ENCODE measurements at regions not wholly inside any gene's neighbourhood (a gene's known extent, or its start where the extent isn't known, plus 50 kb on each side); places are given as distances from the start of the nearest gene placed in this dataset.

GRCh38 chr6:112743323-112743722 is 396.2 kb downstream of the RFPL4B start:
- no peaks in the 10 kb centered on the region for H3K4me1 ChIP-seq
- no peak overlapping the region for H3K27ac ChIP-seq
- DNase-seq = no peak
- no peak overlapping the region for H3K4me3 ChIP-seq
- H3K9me3 ChIP-seq = no peaks in the 10 kb centered on the region
- no peaks in the 10 kb centered on the region for H3K27me3 ChIP-seq
- TF ChIP-seq, protein P1, sequence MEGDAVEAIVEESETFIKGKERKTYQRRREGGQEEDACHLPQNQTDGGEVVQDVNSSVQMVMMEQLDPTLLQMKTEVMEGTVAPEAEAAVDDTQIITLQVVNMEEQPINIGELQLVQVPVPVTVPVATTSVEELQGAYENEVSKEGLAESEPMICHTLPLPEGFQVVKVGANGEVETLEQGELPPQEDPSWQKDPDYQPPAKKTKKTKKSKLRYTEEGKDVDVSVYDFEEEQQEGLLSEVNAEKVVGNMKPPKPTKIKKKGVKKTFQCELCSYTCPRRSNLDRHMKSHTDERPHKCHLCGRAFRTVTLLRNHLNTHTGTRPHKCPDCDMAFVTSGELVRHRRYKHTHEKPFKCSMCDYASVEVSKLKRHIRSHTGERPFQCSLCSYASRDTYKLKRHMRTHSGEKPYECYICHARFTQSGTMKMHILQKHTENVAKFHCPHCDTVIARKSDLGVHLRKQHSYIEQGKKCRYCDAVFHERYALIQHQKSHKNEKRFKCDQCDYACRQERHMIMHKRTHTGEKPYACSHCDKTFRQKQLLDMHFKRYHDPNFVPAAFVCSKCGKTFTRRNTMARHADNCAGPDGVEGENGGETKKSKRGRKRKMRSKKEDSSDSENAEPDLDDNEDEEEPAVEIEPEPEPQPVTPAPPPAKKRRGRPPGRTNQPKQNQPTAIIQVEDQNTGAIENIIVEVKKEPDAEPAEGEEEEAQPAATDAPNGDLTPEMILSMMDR (IDR thresholded peaks at IDR 0.05) = no peak
- H3K36me3 ChIP-seq = no peaks in the 10 kb centered on the region
- intact Hi-C loops (cut with DNase I; ENCODE audit: low total_unique reads) = no loop called here

DNA sequence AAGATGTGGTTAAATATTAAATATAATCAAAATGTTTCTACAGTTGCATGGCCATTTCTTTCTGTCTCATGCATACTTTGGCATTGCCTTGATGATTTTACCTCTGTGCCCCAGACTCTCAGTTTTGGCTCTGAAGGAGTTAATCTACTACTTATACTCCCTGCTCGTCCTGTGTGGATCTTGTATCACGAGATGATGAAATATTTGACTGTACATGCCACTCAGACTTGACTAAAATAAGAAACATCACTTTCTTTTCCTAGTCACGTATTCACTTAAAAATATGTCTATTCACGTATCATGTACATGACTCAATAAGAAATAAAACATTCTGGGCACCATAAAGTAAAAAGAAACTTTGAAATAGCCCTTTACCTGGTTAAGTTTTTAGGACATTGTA is 397.7 kb downstream of the RFPL4B start:
- Histone ChIP-seq H3K9me3 (no peaks in the 10 kb centered on the region), H3K36me3 (no peaks in the 10 kb centered on the region), H3K4me3 (no peak overlapping the region), H3K27me3 (no peaks in the 10 kb centered on the region), H3K4me1 (no peaks in the 10 kb centered on the region), H3K27ac (no peak overlapping the region)
- intact Hi-C loops (cut with DNase I; ENCODE audit: low total_unique reads) = no loop called here
- TF ChIP-seq, protein P1 (IDR thresholded peaks at IDR 0.05) = no peak
- DNase-seq = no peak

- no peaks in the 10 kb centered on the region for H3K4me1 ChIP-seq
- TF ChIP-seq, protein P1 (IDR thresholded peaks at IDR 0.05) = no peak
- no peaks in the 10 kb centered on the region for H3K36me3 ChIP-seq
- no peaks in the 10 kb centered on the region for H3K27me3 ChIP-seq
- H3K9me3 ChIP-seq = no peaks in the 10 kb centered on the region
- no peak overlapping the region for H3K27ac ChIP-seq
- intact Hi-C loops (cut with DNase I; ENCODE audit: low total_unique reads) = no loop called here
- H3K4me3 ChIP-seq = no peak overlapping the region
- DNase-seq = no peak
Measured at GRCh38 chr6:112745765-112746164, 398.6 kb downstream of the RFPL4B start.

DNA sequence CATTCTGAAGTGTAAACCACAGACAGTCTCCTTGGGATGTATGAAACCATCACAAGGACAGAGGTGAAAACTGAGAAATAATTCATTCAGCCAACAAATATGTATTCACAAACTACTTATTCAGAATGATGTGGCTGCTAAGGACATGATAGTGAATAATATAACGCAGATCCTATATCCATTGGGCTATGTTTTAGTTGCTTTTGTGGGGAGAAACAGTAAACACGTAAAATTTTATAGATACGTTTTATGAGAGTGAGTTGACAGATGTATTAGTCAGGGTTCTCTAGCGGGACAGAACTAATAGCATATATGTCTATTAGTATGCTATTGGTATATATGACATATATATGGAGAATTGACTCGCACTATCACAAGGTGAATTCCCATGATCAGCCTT is 402.5 kb downstream of the RFPL4B start:
- no peak for DNase-seq
- TF ChIP-seq, protein P1 (IDR thresholded peaks at IDR 0.05) = no peak
- H3K4me1 ChIP-seq = no peaks in the 10 kb centered on the region
- no peaks in the 10 kb centered on the region for H3K27me3 ChIP-seq
- intact Hi-C loops (cut with DNase I; ENCODE audit: low total_unique reads) = no loop called here
- no peak overlapping the region for H3K4me3 ChIP-seq
- H3K36me3 ChIP-seq = no peaks in the 10 kb centered on the region
- H3K9me3 ChIP-seq = no peaks in the 10 kb centered on the region
- no peak overlapping the region for H3K27ac ChIP-seq

- DNase-seq = no peak
- Histone ChIP-seq H3K9me3 (peaks cover 0 to 4% (median 0%) of the 10 kb centered on the region in 3 donors), H3K4me1 (no peaks in the 10 kb centered on the region), H3K27ac (no peak overlapping the region), H3K4me3 (no peak overlapping the region), H3K27me3 (no peaks in the 10 kb centered on the region), H3K36me3 (no peaks in the 10 kb centered on the region)
- intact Hi-C loops (cut with DNase I; ENCODE audit: low total_unique reads) = no loop called here
- TF ChIP-seq, protein P1 (IDR thresholded peaks at IDR 0.05) = no peak
Measured at GRCh38 chr6:112752305-112752704, 405.2 kb downstream of the RFPL4B start.

DNA sequence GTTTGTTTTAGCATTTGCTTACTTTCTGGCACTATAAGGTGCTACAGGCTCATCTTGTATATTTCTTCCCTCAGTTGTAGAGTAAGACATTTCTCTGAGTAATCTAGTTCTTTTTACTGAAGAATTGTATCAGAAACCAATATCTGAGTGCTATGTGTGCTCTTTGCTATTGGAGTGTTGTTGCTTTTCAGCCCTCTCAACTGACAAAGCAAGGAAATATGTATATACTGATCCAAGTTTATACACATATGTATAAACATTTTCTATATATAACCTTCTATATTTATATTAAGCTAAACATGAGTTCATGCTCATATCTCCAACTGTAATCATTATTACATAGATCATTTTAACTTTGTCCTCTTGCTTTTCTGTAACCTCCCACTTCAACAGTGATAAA is 405.7 kb downstream of the RFPL4B start:
- TF ChIP-seq, protein P1 (IDR thresholded peaks at IDR 0.05) = no peak
- Histone ChIP-seq H3K9me3 (peaks cover 0 to 4% (median 0%) of the 10 kb centered on the region in 3 donors), H3K27ac (no peak overlapping the region), H3K4me3 (no peak overlapping the region), H3K27me3 (no peaks in the 10 kb centered on the region), H3K36me3 (no peaks in the 10 kb centered on the region), H3K4me1 (no peaks in the 10 kb centered on the region)
- no peak for DNase-seq
- intact Hi-C loops (cut with DNase I; ENCODE audit: low total_unique reads) = no loop called here

All from tibial artery (tissue), 4 donors.